DND-41 (cell line): ENCODE measurements at regions not wholly inside any gene's neighbourhood (a gene's known extent, or its start where the extent isn't known, plus 50 kb on each side); places are given as distances from the start of the nearest gene placed in this dataset.

ENCODE experiments used
- ATAC-seq: fragments of 200-7000 bp; cut with Tn5 transposase; 3 replicates; pipeline ENCODE4 v1.9.1; 2021; ENCODE audit warnings: low read depth; ENCODE audit not compliant: insufficient read depth
- DNase-seq: peaks from one replicate; pipeline ENCODE4 v3.0.0-alpha.2; 2020
- H2AFZ ChIP-seq: 2 replicates; pipeline ENCODE4 v1.6.0; 2012; ENCODE audit warnings: low read depth, low read length
- H3K27ac ChIP-seq: 2 replicates; pipeline ENCODE4 v1.5.1; 2012; ENCODE audit warnings: low read length, inconsistent platforms
- H3K27me3 ChIP-seq: fragments of 200-600 bp; sonication (generic); 2 replicates; pipeline ENCODE4 v1.6.0; 2012; ENCODE audit warnings: low read length, mild to moderate bottlenecking, inconsistent platforms; ENCODE audit not compliant: insufficient read depth, poor library complexity
- H3K36me3 ChIP-seq: 2 replicates; pipeline ENCODE4 v1.5.1; 2012; ENCODE audit warnings: low read length, inconsistent platforms; ENCODE audit not compliant: insufficient read depth
- H3K4me1 ChIP-seq: 2 replicates; pipeline ENCODE4 v1.5.1; 2012; ENCODE audit warnings: mild to moderate bottlenecking, low read length; ENCODE audit not compliant: insufficient read depth
- H3K4me2 ChIP-seq: 2 replicates; pipeline ENCODE4 v1.6.0; 2012; ENCODE audit warnings: mild to moderate bottlenecking, moderate library complexity, low read length, inconsistent platforms; ENCODE audit not compliant: insufficient read depth
- H3K4me3 ChIP-seq, 2 experiments: fragments of 200-600 bp in 1 of 2; shearing (Covaris generic) in 1 of 2; 2 replicates each; pipeline ENCODE4 v1.5.1; 2012 to 2016; ENCODE audit warnings: inconsistent platforms in 2 of 2, low read length in 2 of 2, mild to moderate bottlenecking in 2 of 2, low read depth in 1 of 2, moderate library complexity in 1 of 2
- H3K79me2 ChIP-seq: 2 replicates; pipeline ENCODE4 v1.6.0; 2012; ENCODE audit warnings: low read length, inconsistent platforms; ENCODE audit not compliant: insufficient read depth
- H3K9ac ChIP-seq: 2 replicates; pipeline ENCODE4 v1.6.0; 2012; ENCODE audit warnings: low read depth, mild to moderate bottlenecking, inconsistent platforms, low read length, moderate library complexity
- H3K9me3 ChIP-seq: 2 replicates; pipeline ENCODE4 v1.5.1; 2012; ENCODE audit warnings: low read length, moderate library complexity, mild to moderate bottlenecking, inconsistent platforms; ENCODE audit not compliant: insufficient read depth, severe bottlenecking
- H4K20me1 ChIP-seq: 2 replicates; pipeline ENCODE4 v1.6.0; 2012; ENCODE audit warnings: low read length; ENCODE audit not compliant: insufficient read depth
- EZH2 ChIP-seq: IDR thresholded peaks from 3 replicates; pipeline ENCODE4 v1.6.1; 2012; ENCODE audit warnings: borderline replicate concordance, low read depth, mild to moderate bottlenecking, moderate library complexity, low read length, inconsistent platforms; ENCODE audit not compliant: severe bottlenecking
- TF ChIP-seq, protein P1 (sequence below): IDR thresholded peaks from 2 replicates; pipeline ENCODE4 v1.5.1; 2012; ENCODE audit warnings: borderline replicate concordance, low read length, moderate library complexity, mild to moderate bottlenecking; ENCODE audit not compliant: poor library complexity, severe bottlenecking; ENCODE audit errors: extremely low read depth

GRCh38 chr3:66582721-66583423, 82.0 kb upstream of the LRIG1 start:
- Histone ChIP-seq H3K9ac (no peak overlapping the region), H3K4me2 (peak overlapping the region; percentile 1; the same call in 1 of the 2 replicates), H4K20me1 (peaks cover 12% of the 10 kb centered on the region), H3K27ac (no peak overlapping the region), H3K79me2 (no peaks in the 10 kb centered on the region), H3K4me1 (peaks cover 19% of the 10 kb centered on the region), H3K27me3 (peaks cover 32% of the 10 kb centered on the region), H2AFZ (no peak overlapping the region), H3K4me3 (no peak overlapping the region), H3K36me3 (no peaks in the 10 kb centered on the region), H3K9me3 (peaks cover 3% of the 10 kb centered on the region)
- ATAC-seq (peak; percentile 97), DNase-seq (peak; percentile 79)
- no peak for TF ChIP-seq EZH2
- TF ChIP-seq, protein P1, sequence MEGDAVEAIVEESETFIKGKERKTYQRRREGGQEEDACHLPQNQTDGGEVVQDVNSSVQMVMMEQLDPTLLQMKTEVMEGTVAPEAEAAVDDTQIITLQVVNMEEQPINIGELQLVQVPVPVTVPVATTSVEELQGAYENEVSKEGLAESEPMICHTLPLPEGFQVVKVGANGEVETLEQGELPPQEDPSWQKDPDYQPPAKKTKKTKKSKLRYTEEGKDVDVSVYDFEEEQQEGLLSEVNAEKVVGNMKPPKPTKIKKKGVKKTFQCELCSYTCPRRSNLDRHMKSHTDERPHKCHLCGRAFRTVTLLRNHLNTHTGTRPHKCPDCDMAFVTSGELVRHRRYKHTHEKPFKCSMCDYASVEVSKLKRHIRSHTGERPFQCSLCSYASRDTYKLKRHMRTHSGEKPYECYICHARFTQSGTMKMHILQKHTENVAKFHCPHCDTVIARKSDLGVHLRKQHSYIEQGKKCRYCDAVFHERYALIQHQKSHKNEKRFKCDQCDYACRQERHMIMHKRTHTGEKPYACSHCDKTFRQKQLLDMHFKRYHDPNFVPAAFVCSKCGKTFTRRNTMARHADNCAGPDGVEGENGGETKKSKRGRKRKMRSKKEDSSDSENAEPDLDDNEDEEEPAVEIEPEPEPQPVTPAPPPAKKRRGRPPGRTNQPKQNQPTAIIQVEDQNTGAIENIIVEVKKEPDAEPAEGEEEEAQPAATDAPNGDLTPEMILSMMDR: no peak

GRCh38 chr3:66583424-66584040, 82.7 kb upstream of the LRIG1 start:
- Histone ChIP-seq H2AFZ (no peak overlapping the region), H3K4me1 (peaks cover 19% of the 10 kb centered on the region), H3K9me3 (peaks cover 3% of the 10 kb centered on the region), H3K27ac (no peak overlapping the region), H3K79me2 (no peaks in the 10 kb centered on the region), H3K4me2 (0 out of 2 replicates have a peak overlapping the region, but pooled peaks have one; percentile 1), H3K36me3 (no peaks in the 10 kb centered on the region), H4K20me1 (peaks cover 12% of the 10 kb centered on the region), H3K27me3 (peaks cover 34% of the 10 kb centered on the region), H3K9ac (no peak overlapping the region), H3K4me3 (no peak overlapping the region)
- ATAC-seq (no peak), DNase-seq (no peak)
- TF ChIP-seq EZH2: no peak
- TF ChIP-seq, protein P1: no peak

- no peak overlapping the region for H3K27ac ChIP-seq
- DNase-seq (no peak), ATAC-seq (no peak)
- no peak overlapping the region for H2AFZ ChIP-seq
- no peak overlapping the region for H3K9ac ChIP-seq
- no peak for TF ChIP-seq EZH2
- TF ChIP-seq, protein P1: no peak
- H3K79me2 ChIP-seq: no peaks in the 10 kb centered on the region
- no peak overlapping the region for H3K4me2 ChIP-seq
- peaks cover 35% of the 10 kb centered on the region for H3K27me3 ChIP-seq
- H3K4me1 ChIP-seq: peaks cover 19% of the 10 kb centered on the region
- no peaks in the 10 kb centered on the region for H3K9me3 ChIP-seq
- H3K36me3 ChIP-seq: no peaks in the 10 kb centered on the region
- peaks cover 12% of the 10 kb centered on the region for H4K20me1 ChIP-seq
- no peak overlapping the region for H3K4me3 ChIP-seq
These were observed 84.8 kb upstream of the LRIG1 start for GRCh38 chr3:66585520-66586095.
